HEK293 (cell line): ENCODE measurements at regions not wholly inside any gene's neighbourhood (a gene's known extent, or its start where the extent isn't known, plus 50 kb on each side); places are given as distances from the start of the nearest gene placed in this dataset.
"Not testable (repeated sequence)": the region's sequence is repeated elsewhere in the genome, so short reads cannot be mapped to it uniquely, and the experiment has no call there.

Experiments
- CTCF ChIA-PET: fragments of 350-600 bp; formaldehyde crosslinking; extraction: SDS; loops from one replicate; lab custom pipeline; 2021; ENCODE audit warnings: antibody characterized with exemption; lab: Yijun Ruan, JAX
- POLR2A ChIA-PET: fragments of 300-600 bp; formaldehyde crosslinking; extraction: SDS; loops from one replicate; lab custom pipeline; 2020; ENCODE audit warnings: antibody characterized with exemption, inconsistent platforms; lab: Yijun Ruan, JAX
- H3K27ac ChIP-seq: fragments of 200-500 bp; sonication (Bioruptor generic); 2 replicates; pipeline ENCODE4 v1.5.1; 2014; ENCODE audit warnings: low read depth, low read length, control low read depth, inconsistent platforms; ENCODE audit errors: extremely low read depth
- H3K36me3 ChIP-seq, 2 experiments: fragments of 200-500 bp in 1 of 2; sonication (Bioruptor generic) in 1 of 2; 1 replicate in 1 of 2; 2 replicates in 1 of 2; pipeline ENCODE4 v1.5.1; 2014 to 2017; ENCODE audit warnings: inconsistent platforms in 2 of 2, low read length in 2 of 2; ENCODE audit not compliant: control insufficient read depth in 2 of 2, insufficient read depth in 1 of 2
- H3K4me1 ChIP-seq: fragments of 200-500 bp; sonication (Bioruptor generic); 2 replicates; pipeline ENCODE4 v1.5.1; 2014; ENCODE audit warnings: mild to moderate bottlenecking, low read length, inconsistent platforms; ENCODE audit not compliant: control insufficient read depth, insufficient read depth
- H3K4me3 ChIP-seq: 2 replicates; pipeline ENCODE4 v1.5.1; 2011; ENCODE audit warnings: low read depth, mild to moderate bottlenecking, control low read depth, low read length, moderate library complexity
- H3K9me3 ChIP-seq: fragments of 200-500 bp; sonication (Bioruptor generic); 2 replicates; pipeline ENCODE4 v1.5.1; 2014; ENCODE audit warnings: low read depth, low read length, inconsistent platforms; ENCODE audit not compliant: control insufficient read depth, insufficient read depth
- FEZF1 ChIP-seq: fragments of 450-650 bp; formaldehyde crosslinking; IDR thresholded peaks from 2 replicates; pipeline ENCODE4 v1.5.1; 2016; ENCODE audit warnings: missing biosample characterization, missing genetic modification characterization
- IKZF3 ChIP-seq: fragments of 450-650 bp; IDR thresholded peaks from 2 replicates; pipeline ENCODE4 v1.5.0; 2018; ENCODE audit warnings: missing biosample characterization, mild to moderate bottlenecking, missing genetic modification characterization, moderate library complexity
- RBAK ChIP-seq: fragments of 450-650 bp; formaldehyde crosslinking; IDR thresholded peaks from 2 replicates; pipeline ENCODE4 v1.5.1; 2016; ENCODE audit warnings: missing biosample characterization, missing genetic modification characterization
- TCF7L2 ChIP-seq: IDR thresholded peaks from 2 replicates; pipeline ENCODE4 v1.6.1; 2011; ENCODE audit warnings: low read depth, mild to moderate bottlenecking, inconsistent platforms, low read length, moderate library complexity, borderline replicate concordance
- ZBTB21 ChIP-seq: fragments of 450-650 bp; formaldehyde crosslinking; IDR thresholded peaks from 2 replicates; pipeline ENCODE4 v1.5.1; 2017; ENCODE audit warnings: missing biosample characterization, missing genetic modification characterization
- ZBTB8A ChIP-seq: fragments of 450-650 bp; formaldehyde crosslinking; IDR thresholded peaks from 2 replicates; pipeline ENCODE4 v1.5.1; 2016; ENCODE audit warnings: missing biosample characterization, missing genetic modification characterization
- ZFHX2 ChIP-seq: fragments of 450-650 bp; formaldehyde crosslinking; conservative IDR thresholded peaks from 2 replicates; pipeline ENCODE4 v1.5.1; 2016; ENCODE audit warnings: missing biosample characterization, missing genetic modification characterization
- ZNF146 ChIP-seq: fragments of 450-650 bp; formaldehyde crosslinking; IDR thresholded peaks from 2 replicates; pipeline ENCODE4 v1.5.1; 2016; ENCODE audit warnings: missing biosample characterization, missing genetic modification characterization
- ZNF2 ChIP-seq: fragments of 450-650 bp; formaldehyde crosslinking; IDR thresholded peaks from 2 replicates; pipeline ENCODE4 v1.5.1; 2016; ENCODE audit warnings: missing biosample characterization, missing genetic modification characterization
- ZNF433 ChIP-seq: fragments of 450-650 bp; formaldehyde crosslinking; IDR thresholded peaks from 2 replicates; pipeline ENCODE4 v1.5.1; 2016; ENCODE audit warnings: missing biosample characterization, missing genetic modification characterization, low read depth
- ZNF473 ChIP-seq: fragments of 450-650 bp; formaldehyde crosslinking; IDR thresholded peaks from 2 replicates; pipeline ENCODE4 v1.5.1; 2017; ENCODE audit warnings: missing biosample characterization, missing genetic modification characterization
- ZNF585B ChIP-seq: fragments of 450-650 bp; formaldehyde crosslinking; IDR thresholded peaks from 2 replicates; pipeline ENCODE4 v1.5.1; 2016; ENCODE audit warnings: missing biosample characterization, missing genetic modification characterization
- ZNF596 ChIP-seq: fragments of 450-650 bp; IDR thresholded peaks from 2 replicates; pipeline ENCODE4 v1.5.0; 2018; ENCODE audit warnings: missing biosample characterization, mild to moderate bottlenecking, missing genetic modification characterization, moderate library complexity
- ZNF626 ChIP-seq: fragments of 450-650 bp; sonication (Bioruptor Pico); formaldehyde crosslinking; IDR thresholded peaks from 2 replicates; pipeline ENCODE4 v1.5.1; 2018; ENCODE audit warnings: missing biosample characterization, missing genetic modification characterization, inconsistent platforms
- TF ChIP-seq, protein P1 (sequence below): fragments of 450-650 bp; formaldehyde crosslinking; conservative IDR thresholded peaks from 2 replicates; pipeline ENCODE4 v1.5.1; 2016; ENCODE audit warnings: low read depth, missing biosample characterization, missing genetic modification characterization
- TF ChIP-seq, protein P2 (sequence below): fragments of 450-650 bp; formaldehyde crosslinking; IDR thresholded peaks from 2 replicates; pipeline ENCODE4 v1.5.1; 2016; ENCODE audit warnings: missing biosample characterization, missing genetic modification characterization
- TF ChIP-seq, protein P3 (sequence below): fragments of 450-650 bp; formaldehyde crosslinking; IDR thresholded peaks from 2 replicates; pipeline ENCODE4 v1.5.1; 2016; ENCODE audit warnings: missing biosample characterization, missing genetic modification characterization, low read depth
- TF ChIP-seq, protein P4 (sequence below): fragments of 450-650 bp; formaldehyde crosslinking; IDR thresholded peaks from 2 replicates; pipeline ENCODE4 v1.5.0; 2017; ENCODE audit warnings: missing biosample characterization, missing genetic modification characterization, borderline replicate concordance

DNA sequence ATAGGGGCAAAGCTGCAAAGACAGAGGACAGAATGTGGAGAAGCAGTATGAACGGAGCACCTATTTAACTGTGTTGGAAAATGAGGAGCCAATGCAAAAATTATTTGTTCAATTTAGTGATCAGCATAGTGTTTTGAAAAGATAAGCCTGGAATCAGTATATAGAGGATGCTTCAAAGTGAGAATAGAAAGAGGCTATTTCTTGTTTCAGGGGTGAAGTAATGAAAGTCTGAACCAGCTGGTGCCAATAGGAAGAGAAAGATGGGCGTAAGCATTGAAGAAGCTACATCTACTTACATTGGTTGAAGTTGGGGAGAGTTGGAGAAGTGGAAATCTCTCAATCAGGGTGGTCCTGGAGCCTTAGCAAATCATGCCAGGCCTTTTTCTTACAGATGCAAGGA lies 77.3 kb upstream of the SLC38A4 start:
- Histone ChIP-seq H3K27ac (no peak overlapping the region), H3K9me3 (no peaks in the 10 kb centered on the region), H3K36me3 (no peaks in the 10 kb centered on the region), H3K4me1 (no peaks in the 10 kb centered on the region), H3K4me3 (no peak overlapping the region)
- POLR2A ChIA-PET, result no interaction called here
- CTCF ChIA-PET, result no interaction called here
- TF ChIP-seq TCF7L2, result no peak
- TF ChIP-seq IKZF3, result no peak
- TF ChIP-seq, protein P1, sequence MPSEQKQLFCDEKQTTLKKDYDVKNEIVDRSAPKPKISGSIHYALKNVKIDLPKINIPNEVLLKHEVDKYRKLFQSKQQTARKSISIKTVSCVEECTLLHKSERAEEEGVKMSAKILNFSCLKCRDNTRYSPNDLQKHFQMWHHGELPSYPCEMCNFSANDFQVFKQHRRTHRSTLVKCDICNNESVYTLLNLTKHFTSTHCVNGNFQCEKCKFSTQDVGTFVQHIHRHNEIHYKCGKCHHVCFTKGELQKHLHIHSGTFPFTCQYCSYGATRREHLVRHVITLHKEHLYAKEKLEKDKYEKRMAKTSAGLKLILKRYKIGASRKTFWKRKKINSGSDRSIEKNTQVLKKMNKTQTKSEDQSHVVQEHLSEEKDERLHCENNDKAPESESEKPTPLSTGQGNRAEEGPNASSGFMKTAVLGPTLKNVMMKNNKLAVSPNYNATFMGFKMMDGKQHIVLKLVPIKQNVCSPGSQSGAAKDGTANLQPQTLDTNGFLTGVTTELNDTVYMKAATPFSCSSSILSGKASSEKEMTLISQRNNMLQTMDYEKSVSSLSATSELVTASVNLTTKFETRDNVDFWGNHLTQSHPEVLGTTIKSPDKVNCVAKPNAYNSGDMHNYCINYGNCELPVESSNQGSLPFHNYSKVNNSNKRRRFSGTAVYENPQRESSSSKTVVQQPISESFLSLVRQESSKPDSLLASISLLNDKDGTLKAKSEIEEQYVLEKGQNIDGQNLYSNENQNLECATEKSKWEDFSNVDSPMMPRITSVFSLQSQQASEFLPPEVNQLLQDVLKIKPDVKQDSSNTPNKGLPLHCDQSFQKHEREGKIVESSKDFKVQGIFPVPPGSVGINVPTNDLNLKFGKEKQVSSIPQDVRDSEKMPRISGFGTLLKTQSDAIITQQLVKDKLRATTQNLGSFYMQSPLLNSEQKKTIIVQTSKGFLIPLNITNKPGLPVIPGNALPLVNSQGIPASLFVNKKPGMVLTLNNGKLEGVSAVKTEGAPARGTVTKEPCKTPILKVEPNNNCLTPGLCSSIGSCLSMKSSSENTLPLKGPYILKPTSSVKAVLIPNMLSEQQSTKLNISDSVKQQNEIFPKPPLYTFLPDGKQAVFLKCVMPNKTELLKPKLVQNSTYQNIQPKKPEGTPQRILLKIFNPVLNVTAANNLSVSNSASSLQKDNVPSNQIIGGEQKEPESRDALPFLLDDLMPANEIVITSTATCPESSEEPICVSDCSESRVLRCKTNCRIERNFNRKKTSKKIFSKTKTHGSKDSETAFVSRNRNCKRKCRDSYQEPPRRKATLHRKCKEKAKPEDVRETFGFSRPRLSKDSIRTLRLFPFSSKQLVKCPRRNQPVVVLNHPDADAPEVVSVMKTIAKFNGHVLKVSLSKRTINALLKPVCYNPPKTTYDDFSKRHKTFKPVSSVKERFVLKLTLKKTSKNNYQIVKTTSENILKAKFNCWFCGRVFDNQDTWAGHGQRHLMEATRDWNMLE (tag by site-specific recombination), result no peak
- no peak for TF ChIP-seq ZNF473 (tag by site-specific recombination)
- no peak for TF ChIP-seq ZBTB8A
- no peak for TF ChIP-seq FEZF1
- no peak for TF ChIP-seq ZNF626 (tag by site-specific recombination)

DNA sequence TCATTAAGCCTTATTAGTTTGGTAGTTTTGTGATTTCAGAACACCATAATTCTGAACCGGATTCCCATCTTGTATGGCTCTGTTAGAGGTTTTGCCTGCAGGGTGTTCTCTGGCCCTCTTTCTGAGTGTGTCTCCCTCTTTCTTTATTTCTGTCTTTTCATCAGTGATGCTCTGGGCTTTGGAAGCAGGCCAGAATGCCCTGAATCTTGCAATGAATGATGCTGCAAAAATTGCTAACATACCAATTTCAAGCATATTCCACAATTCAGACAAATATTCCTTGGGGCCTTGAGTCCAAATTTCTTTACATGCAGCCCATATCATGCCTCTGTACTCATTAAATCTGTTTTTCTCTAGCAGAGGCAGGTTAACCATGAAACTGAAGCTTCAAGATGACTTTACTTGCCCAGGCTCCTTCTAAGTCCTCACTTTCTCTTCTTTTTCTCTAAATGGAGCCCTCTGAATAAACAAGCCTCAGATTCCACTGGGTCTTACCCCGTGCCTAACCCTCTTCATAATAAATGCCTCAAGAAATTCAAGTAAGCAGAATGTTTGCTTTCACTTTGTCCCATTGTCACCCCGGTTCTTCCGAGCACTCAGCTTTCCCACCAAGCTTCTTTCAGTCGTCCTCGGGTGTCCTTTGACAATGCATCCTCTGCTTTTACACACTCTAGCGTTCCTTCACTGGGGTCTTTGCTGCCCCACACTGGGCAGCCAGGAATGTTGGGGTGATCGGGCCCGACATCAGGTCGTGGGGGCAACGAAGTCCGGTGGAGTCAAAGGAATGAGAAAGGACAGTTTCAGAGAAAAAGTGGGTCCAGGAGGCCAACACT lies 78.8 kb upstream of the SLC38A4 start:
- no peak overlapping the region for H3K4me3 ChIP-seq
- no peaks in the 10 kb centered on the region for H3K4me1 ChIP-seq
- TF ChIP-seq ZFHX2 (tag by site-specific recombination), result no peak
- no peaks in the 10 kb centered on the region for H3K9me3 ChIP-seq
- POLR2A ChIA-PET, result no interaction called here
- CTCF ChIA-PET, result interaction anchor here (0.9 kb wide), 1 partner anchor 780 kb away, joined by 3 read pairs; no protein-coding TSS in a partner anchor
- no peaks in the 10 kb centered on the region for H3K36me3 ChIP-seq
- no peak overlapping the region for H3K27ac ChIP-seq

DNA sequence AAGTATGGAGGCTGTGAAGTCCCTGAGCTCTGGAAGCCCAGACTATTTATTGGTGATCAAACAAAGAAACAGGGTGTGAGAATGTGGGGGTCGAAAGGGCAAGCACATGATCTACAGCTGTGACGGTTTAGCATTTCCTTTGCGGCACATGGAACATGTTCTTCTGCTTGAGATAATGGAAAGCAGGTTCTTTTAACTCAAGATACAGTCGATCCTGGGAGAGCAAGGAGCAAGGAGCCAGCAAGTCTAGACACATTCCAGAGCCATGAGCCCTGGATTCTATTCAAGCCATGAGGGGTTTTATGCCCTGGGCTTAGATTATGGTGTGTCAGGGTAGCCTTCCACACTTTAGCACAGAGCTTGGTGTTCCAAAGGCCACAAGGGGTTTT lies 79.4 kb upstream of the SLC38A4 start:
- H3K4me3 ChIP-seq, H3K27ac ChIP-seq, H3K36me3 ChIP-seq, H3K9me3 ChIP-seq, POLR2A ChIA-PET, H3K4me1 ChIP-seq: not testable (repeated sequence)
- CTCF ChIA-PET, result interaction anchor here (0.6 to 0.9 kb wide), 2 partner anchors 30 to 780 kb away, joined by 3 read pairs; no protein-coding TSS in a partner anchor

DNA sequence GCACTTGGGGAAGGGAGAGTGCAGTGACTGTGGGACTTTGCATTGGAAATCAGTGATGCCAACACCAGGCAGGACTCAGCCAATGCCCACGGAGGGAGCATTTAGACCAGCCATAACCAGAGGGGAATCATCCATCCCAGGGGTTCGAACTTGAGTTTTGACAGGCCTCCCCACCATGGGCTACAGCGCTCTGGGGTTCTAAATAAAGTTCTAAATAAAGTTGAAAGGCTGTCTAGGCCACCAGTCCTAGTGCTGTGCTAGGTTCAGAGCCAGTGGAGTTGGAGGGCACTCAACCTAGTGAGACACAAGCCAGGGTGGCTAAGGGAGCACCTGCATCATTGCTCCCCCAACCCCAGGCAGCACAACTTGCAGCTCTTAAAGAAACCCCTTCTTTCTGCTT lies 82.0 kb upstream of the SLC38A4 start:
- Histone ChIP-seq H3K4me1 (no peaks in the 10 kb centered on the region), H3K9me3 (no peaks in the 10 kb centered on the region), H3K27ac (no peak overlapping the region), H3K36me3 (no peaks in the 10 kb centered on the region), H3K4me3 (no peak overlapping the region)
- ChIA-PET CTCF (interaction anchor here (1.0 kb wide), 1 partner anchor 12 kb away, joined by 6 read pairs; no protein-coding TSS in a partner anchor), POLR2A (no interaction called here)
- no peak for TF ChIP-seq RBAK (tag by site-specific recombination)
- TF ChIP-seq ZNF2 (tag by site-specific recombination), result no peak
- TF ChIP-seq ZNF433 (tag by site-specific recombination), result no peak
- TF ChIP-seq ZNF146 (tag by site-specific recombination), result no peak
- TF ChIP-seq, protein P2, sequence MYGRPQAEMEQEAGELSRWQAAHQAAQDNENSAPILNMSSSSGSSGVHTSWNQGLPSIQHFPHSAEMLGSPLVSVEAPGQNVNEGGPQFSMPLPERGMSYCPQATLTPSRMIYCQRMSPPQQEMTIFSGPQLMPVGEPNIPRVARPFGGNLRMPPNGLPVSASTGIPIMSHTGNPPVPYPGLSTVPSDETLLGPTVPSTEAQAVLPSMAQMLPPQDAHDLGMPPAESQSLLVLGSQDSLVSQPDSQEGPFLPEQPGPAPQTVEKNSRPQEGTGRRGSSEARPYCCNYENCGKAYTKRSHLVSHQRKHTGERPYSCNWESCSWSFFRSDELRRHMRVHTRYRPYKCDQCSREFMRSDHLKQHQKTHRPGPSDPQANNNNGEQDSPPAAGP (tag by site-specific recombination), result no peak
- no peak for TF ChIP-seq ZBTB21 (tag by site-specific recombination)
- no peak for TF ChIP-seq ZNF596 (tag by site-specific recombination)
- no peak for TF ChIP-seq ZNF585B (tag by site-specific recombination)
- TF ChIP-seq, protein P3, sequence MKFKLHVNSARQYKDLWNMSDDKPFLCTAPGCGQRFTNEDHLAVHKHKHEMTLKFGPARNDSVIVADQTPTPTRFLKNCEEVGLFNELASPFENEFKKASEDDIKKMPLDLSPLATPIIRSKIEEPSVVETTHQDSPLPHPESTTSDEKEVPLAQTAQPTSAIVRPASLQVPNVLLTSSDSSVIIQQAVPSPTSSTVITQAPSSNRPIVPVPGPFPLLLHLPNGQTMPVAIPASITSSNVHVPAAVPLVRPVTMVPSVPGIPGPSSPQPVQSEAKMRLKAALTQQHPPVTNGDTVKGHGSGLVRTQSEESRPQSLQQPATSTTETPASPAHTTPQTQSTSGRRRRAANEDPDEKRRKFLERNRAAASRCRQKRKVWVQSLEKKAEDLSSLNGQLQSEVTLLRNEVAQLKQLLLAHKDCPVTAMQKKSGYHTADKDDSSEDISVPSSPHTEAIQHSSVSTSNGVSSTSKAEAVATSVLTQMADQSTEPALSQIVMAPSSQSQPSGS (tag by site-specific recombination), result no peak
- TF ChIP-seq, protein P4, sequence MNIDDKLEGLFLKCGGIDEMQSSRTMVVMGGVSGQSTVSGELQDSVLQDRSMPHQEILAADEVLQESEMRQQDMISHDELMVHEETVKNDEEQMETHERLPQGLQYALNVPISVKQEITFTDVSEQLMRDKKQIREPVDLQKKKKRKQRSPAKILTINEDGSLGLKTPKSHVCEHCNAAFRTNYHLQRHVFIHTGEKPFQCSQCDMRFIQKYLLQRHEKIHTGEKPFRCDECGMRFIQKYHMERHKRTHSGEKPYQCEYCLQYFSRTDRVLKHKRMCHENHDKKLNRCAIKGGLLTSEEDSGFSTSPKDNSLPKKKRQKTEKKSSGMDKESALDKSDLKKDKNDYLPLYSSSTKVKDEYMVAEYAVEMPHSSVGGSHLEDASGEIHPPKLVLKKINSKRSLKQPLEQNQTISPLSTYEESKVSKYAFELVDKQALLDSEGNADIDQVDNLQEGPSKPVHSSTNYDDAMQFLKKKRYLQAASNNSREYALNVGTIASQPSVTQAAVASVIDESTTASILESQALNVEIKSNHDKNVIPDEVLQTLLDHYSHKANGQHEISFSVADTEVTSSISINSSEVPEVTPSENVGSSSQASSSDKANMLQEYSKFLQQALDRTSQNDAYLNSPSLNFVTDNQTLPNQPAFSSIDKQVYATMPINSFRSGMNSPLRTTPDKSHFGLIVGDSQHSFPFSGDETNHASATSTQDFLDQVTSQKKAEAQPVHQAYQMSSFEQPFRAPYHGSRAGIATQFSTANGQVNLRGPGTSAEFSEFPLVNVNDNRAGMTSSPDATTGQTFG, result no peak
